HEK293T (cell line): ENCODE measurements at regions not wholly inside any gene's neighbourhood (a gene's known extent, or its start where the extent isn't known, plus 50 kb on each side); places are given as distances from the start of the nearest gene placed in this dataset.

ENCODE experiments used
- CTCF ChIA-PET: fragments of 350-600 bp; formaldehyde crosslinking; extraction: SDS; loops from one replicate; lab custom pipeline; 2021; ENCODE audit warnings: antibody characterized with exemption, inconsistent platforms; lab: Yijun Ruan, JAX
- POLR2A ChIA-PET: fragments of 350-600 bp; formaldehyde crosslinking; extraction: SDS; loops from one replicate; lab custom pipeline; 2020; ENCODE audit warnings: antibody characterized with exemption, inconsistent platforms; lab: Yijun Ruan, JAX
- DNase-seq: peaks from one replicate; pipeline ENCODE4 v3.0.0; 2012; ENCODE audit warnings: mixed read lengths; ENCODE audit errors: extremely low spot score
- ARNT ChIP-seq: fragments of 450-650 bp; IDR thresholded peaks from 2 replicates; pipeline ENCODE4 v1.6.1; 2017; ENCODE audit warnings: mild to moderate bottlenecking
- BHLHE40 ChIP-seq: fragments of 450-650 bp; IDR thresholded peaks from 2 replicates; pipeline ENCODE4 v1.6.1; 2016; ENCODE audit warnings: mild to moderate bottlenecking, moderate library complexity, borderline replicate concordance
- CTBP1 ChIP-seq: fragments of 450-650 bp; IDR thresholded peaks from 2 replicates; pipeline ENCODE4 v1.6.1; 2016; ENCODE audit warnings: borderline replicate concordance
- ELF4 ChIP-seq: fragments of 450-650 bp; IDR thresholded peaks from 2 replicates; pipeline ENCODE4 v1.6.1; 2017; ENCODE audit warnings: antibody characterized with exemption
- FOXA1 ChIP-seq: fragments of 450-650 bp; IDR thresholded peaks from 2 replicates; pipeline ENCODE4 v1.6.1; 2016; ENCODE audit warnings: mild to moderate bottlenecking
- FOXK2 ChIP-seq: fragments of 450-650 bp; IDR thresholded peaks from 2 replicates; pipeline ENCODE4 v1.6.1; 2016; ENCODE audit warnings: mild to moderate bottlenecking
- FOXM1 ChIP-seq: fragments of 450-650 bp; IDR thresholded peaks from 2 replicates; pipeline ENCODE4 v1.6.1; 2017; ENCODE audit warnings: mild to moderate bottlenecking, borderline replicate concordance
- HDGF ChIP-seq: fragments of 450-650 bp; IDR thresholded peaks from 2 replicates; pipeline ENCODE4 v1.6.1; 2017; ENCODE audit warnings: antibody characterized with exemption, borderline replicate concordance
- L3MBTL2 ChIP-seq: fragments of 450-650 bp; conservative IDR thresholded peaks from 2 replicates; pipeline ENCODE4 v1.6.1; 2016; ENCODE audit warnings: mild to moderate bottlenecking
- LEF1 ChIP-seq: fragments of 450-650 bp; IDR thresholded peaks from 2 replicates; pipeline ENCODE4 v1.6.1; 2017; ENCODE audit warnings: mild to moderate bottlenecking, borderline replicate concordance
- NFRKB ChIP-seq: fragments of 450-650 bp; IDR thresholded peaks from 2 replicates; pipeline ENCODE4 v1.6.1; 2016; ENCODE audit warnings: mild to moderate bottlenecking, moderate library complexity
- PKNOX1 ChIP-seq: fragments of 450-650 bp; IDR thresholded peaks from 2 replicates; pipeline ENCODE4 v1.6.1; 2016
- SP1 ChIP-seq: fragments of 450-650 bp; IDR thresholded peaks from 2 replicates; pipeline ENCODE4 v1.6.1; 2017
- SUZ12 ChIP-seq: fragments of 450-650 bp; IDR thresholded peaks from 2 replicates; pipeline ENCODE4 v1.6.1; 2016; ENCODE audit warnings: mild to moderate bottlenecking
- TARDBP ChIP-seq: fragments of 450-650 bp; IDR thresholded peaks from 2 replicates; pipeline ENCODE4 v1.6.1; 2016
- ZNF384 ChIP-seq: fragments of 450-650 bp; IDR thresholded peaks from 2 replicates; pipeline ENCODE4 v1.6.1; 2016

GRCh38 chr11:104451197-104451893, 287.4 kb upstream of the PDGFD start:
- POLR2A ChIA-PET: no interaction called here
- DNase-seq: no peak
- CTCF ChIA-PET: no interaction called here
- no peak for TF ChIP-seq BHLHE40
- TF ChIP-seq FOXA1: no peak
- no peak for TF ChIP-seq ARNT
- TF ChIP-seq PKNOX1: no peak
- no peak for TF ChIP-seq NFRKB
- TF ChIP-seq HDGF: no peak
- no peak for TF ChIP-seq CTBP1
- no peak for TF ChIP-seq ZNF384
- no peak for TF ChIP-seq LEF1
- TF ChIP-seq FOXK2: no peak
- no peak for TF ChIP-seq TARDBP

- ChIA-PET CTCF (no interaction called here), POLR2A (no interaction called here)
- no peak for TF ChIP-seq NFRKB
- TF ChIP-seq CTBP1: no peak
- TF ChIP-seq ARNT: no peak
- TF ChIP-seq TARDBP: no peak
- TF ChIP-seq LEF1: no peak
- TF ChIP-seq L3MBTL2: no peak
- no peak for TF ChIP-seq SP1
- no peak for TF ChIP-seq PKNOX1
- no peak for TF ChIP-seq BHLHE40
- TF ChIP-seq SUZ12: no peak
- TF ChIP-seq ZNF384: no peak
- TF ChIP-seq FOXA1: no peak
- TF ChIP-seq FOXK2: no peak
- no peak for TF ChIP-seq FOXM1
- TF ChIP-seq HDGF: no peak
- no peak for TF ChIP-seq ELF4
- no peak for DNase-seq
These were observed 279.4 kb upstream of the PDGFD start for GRCh38 chr11:104443387-104443786.

- TF ChIP-seq L3MBTL2: no peak
- TF ChIP-seq HDGF: no peak
- POLR2A ChIA-PET: no interaction called here
- CTCF ChIA-PET: no interaction called here
- DNase-seq: no peak
These were observed 278.4 kb upstream of the PDGFD start for GRCh38 chr11:104442321-104442720.

GRCh38 chr11:104435494-104435893, 271.5 kb upstream of the PDGFD start:
- no peak for TF ChIP-seq LEF1
- TF ChIP-seq ZNF384: no peak
- no peak for TF ChIP-seq NFRKB
- no peak for TF ChIP-seq FOXK2
- TF ChIP-seq L3MBTL2: no peak
- DNase-seq: no peak
- ChIA-PET CTCF (no interaction called here), POLR2A (no interaction called here)

GRCh38 chr11:104433751-104434150, 269.8 kb upstream of the PDGFD start:
- ChIA-PET POLR2A (no interaction called here), CTCF (no interaction called here)
- TF ChIP-seq TARDBP (no peak), BHLHE40 (no peak), CTBP1 (no peak), FOXM1 (no peak), ARNT (no peak), L3MBTL2 (no peak), ELF4 (no peak), SUZ12 (no peak), NFRKB (no peak)
- no peak for DNase-seq

GRCh38 chr11:104432981-104433380, 269.0 kb upstream of the PDGFD start:
- DNase-seq: no peak
- CTCF ChIA-PET: no interaction called here
- POLR2A ChIA-PET: no interaction called here
- TF ChIP-seq HDGF: no peak
- no peak for TF ChIP-seq TARDBP
- no peak for TF ChIP-seq SP1
- no peak for TF ChIP-seq ZNF384
- TF ChIP-seq SUZ12: no peak

GRCh38 chr11:104432526-104432925, 268.6 kb upstream of the PDGFD start:
- POLR2A ChIA-PET: no interaction called here
- TF ChIP-seq ELF4: no peak
- TF ChIP-seq PKNOX1: no peak
- TF ChIP-seq TARDBP: no peak
- no peak for TF ChIP-seq LEF1
- no peak for TF ChIP-seq SP1
- TF ChIP-seq FOXA1: no peak
- no peak for TF ChIP-seq ZNF384
- TF ChIP-seq FOXM1: no peak
- TF ChIP-seq FOXK2: no peak
- no peak for TF ChIP-seq NFRKB
- TF ChIP-seq HDGF: no peak
- TF ChIP-seq SUZ12: no peak
- TF ChIP-seq BHLHE40: no peak
- TF ChIP-seq CTBP1: no peak
- no peak for DNase-seq
- CTCF ChIA-PET: no interaction called here
